Lung microvascular endothelial cell (primary cell): ENCODE measurements at regions not wholly inside any gene's neighbourhood (a gene's known extent, or its start where the extent isn't known, plus 50 kb on each side); places are given as distances from the start of the nearest gene placed in this dataset.
A peak's percentile ranks its signal among the peaks of the same experiment; 100 is the strongest.

Experiments used
- DNase-seq, 2 donors: peaks; one replicate each; pipeline versions ENCODE4 v3.0.0 to v3.0.0-alpha.2; 2010; ENCODE audit warnings: low read depth in 2 of 2

GRCh38 chr20:22848364-22848763, 186.7 kb upstream of the SSTR4 start:
- DNase-seq = no peak

GRCh38 chr20:22851679-22852346, 183.3 kb upstream of the SSTR4 start:
- peak; percentile 61 to 77 for DNase-seq

- peak; percentile 62 to 85 for DNase-seq
Measured at GRCh38 chr20:22861231-22861980, 173.7 kb upstream of the SSTR4 start.

- DNase-seq = peak; percentile 53 to 91
Measured at GRCh38 chr20:22861990-22862389, 173.1 kb upstream of the SSTR4 start.

- peak; percentile 14 to 63 for DNase-seq
Measured at GRCh38 chr20:22862671-22863230, 172.4 kb upstream of the SSTR4 start.

GRCh38 chr20:22863826-22864225, 171.3 kb upstream of the SSTR4 start:
- no peak for DNase-seq

GRCh38 chr20:22866812-22867341, 168.2 kb upstream of the SSTR4 start:
- DNase-seq = peak; percentile 6 to 77

- no peak for DNase-seq
Measured at GRCh38 chr20:22878166-22878565, 156.9 kb upstream of the SSTR4 start.

GRCh38 chr20:22880277-22880676, 154.8 kb upstream of the SSTR4 start:
- no peak for DNase-seq

- DNase-seq = no peak
Measured at GRCh38 chr20:22887796-22888195, 147.3 kb upstream of the SSTR4 start.

GRCh38 chr20:22890594-22891300, 144.4 kb upstream of the SSTR4 start:
- no peak for DNase-seq

GRCh38 chr20:22901164-22901563, 133.9 kb upstream of the SSTR4 start:
- DNase-seq = no peak

GRCh38 chr20:22901921-22902320, 133.2 kb upstream of the SSTR4 start:
- no peak for DNase-seq

- DNase-seq = no peak
Measured at GRCh38 chr20:22904386-22904785, 130.7 kb upstream of the SSTR4 start.

GRCh38 chr20:22904905-22905304, 130.2 kb upstream of the SSTR4 start:
- DNase-seq = no peak

GRCh38 chr20:22905658-22906057, 129.5 kb upstream of the SSTR4 start:
- peak in 1 of 2 donors; percentile 10 for DNase-seq

- DNase-seq = peak in 1 of 2 donors; percentile 13
Measured at GRCh38 chr20:22908437-22908836, 126.7 kb upstream of the SSTR4 start.

- DNase-seq = no peak
Measured at GRCh38 chr20:22908944-22909343, 126.2 kb upstream of the SSTR4 start.

GRCh38 chr20:22909436-22909835, 125.7 kb upstream of the SSTR4 start:
- DNase-seq = no peak

GRCh38 chr20:22910287-22910852, 124.7 kb upstream of the SSTR4 start:
- no peak for DNase-seq

- DNase-seq = no peak
Measured at GRCh38 chr20:22914291-22914690, 120.8 kb upstream of the SSTR4 start.

GRCh38 chr20:22915512-22915911, 119.6 kb upstream of the SSTR4 start:
- DNase-seq = no peak
